ENCODE measurements at regions not wholly inside any gene's neighbourhood (a gene's known extent, or its start where the extent isn't known, plus 50 kb on each side); places are given as distances from the start of the nearest gene placed in this dataset.
"Not testable (repeated sequence)": the region's sequence is repeated elsewhere in the genome, so short reads cannot be mapped to it uniquely, and the experiment has no call there.

GRCh38 chr2:111535404-111535803 is 348.6 kb downstream of the ANAPC1 start:
- H3K4me3 ChIP-seq (ENCODE audit: control insufficient read depth, low read depth, low read length) = no peak overlapping the region
- no peak for DNase-seq (ENCODE audit: low read depth)
- TF ChIP-seq CTCF (IDR thresholded peaks at IDR 0.05; ENCODE audit: control insufficient read depth, insufficient read depth, low read depth, low read length, missing control alignments) = no peak

- no peak for TF ChIP-seq CTCF (IDR thresholded peaks at IDR 0.05; ENCODE audit: control insufficient read depth, insufficient read depth, low read depth, low read length, missing control alignments)
- no peak overlapping the region for H3K4me3 ChIP-seq (ENCODE audit: control insufficient read depth, low read depth, low read length)
- DNase-seq (ENCODE audit: low read depth) = no peak
These were observed 346.8 kb downstream of the ANAPC1 start for GRCh38 chr2:111537078-111537655.

- not testable (repeated sequence) for H3K4me3 ChIP-seq (ENCODE audit: control insufficient read depth, low read depth, low read length); DNase-seq (ENCODE audit: low read depth)
These were observed 344.0 kb downstream of the ANAPC1 start for GRCh38 chr2:111539991-111540390.

GRCh38 chr2:111542120-111542774 is 341.7 kb downstream of the ANAPC1 start:
- DNase-seq (ENCODE audit: low read depth) = peak; percentile 25
- not testable (repeated sequence) for H3K4me3 ChIP-seq (ENCODE audit: control insufficient read depth, low read depth, low read length)

- not testable (repeated sequence) for H3K4me3 ChIP-seq (ENCODE audit: control insufficient read depth, low read depth, low read length); DNase-seq (ENCODE audit: low read depth)
These were observed 340.0 kb downstream of the ANAPC1 start for GRCh38 chr2:111544006-111544405.

GRCh38 chr2:111545723-111546431 is 338.1 kb downstream of the ANAPC1 start:
- DNase-seq (ENCODE audit: low read depth); H3K4me3 ChIP-seq (ENCODE audit: control insufficient read depth, low read depth, low read length): not testable (repeated sequence)

- H3K4me3 ChIP-seq (ENCODE audit: control insufficient read depth, low read depth, low read length) = not testable (repeated sequence)
These were observed 337.4 kb downstream of the ANAPC1 start for GRCh38 chr2:111546578-111546977.

GRCh38 chr2:111549174-111549573 is 334.8 kb downstream of the ANAPC1 start:
- not testable (repeated sequence) for H3K4me3 ChIP-seq (ENCODE audit: control insufficient read depth, low read depth, low read length); DNase-seq (ENCODE audit: low read depth)

More at GRCh38 chr2:111546578-111546977, 337.4 kb downstream of the ANAPC1 start:
- not testable (repeated sequence) for DNase-seq (ENCODE audit: low read depth)

GRCh38 chr2:111551428-111551827 is 332.6 kb downstream of the ANAPC1 start:
- H3K4me3 ChIP-seq (ENCODE audit: control insufficient read depth, low read depth, low read length) = not testable (repeated sequence)

GRCh38 chr2:111552625-111553024 is 331.4 kb downstream of the ANAPC1 start:
- not testable (repeated sequence) for DNase-seq (ENCODE audit: low read depth); H3K4me3 ChIP-seq (ENCODE audit: control insufficient read depth, low read depth, low read length)

More at GRCh38 chr2:111551428-111551827, 332.6 kb downstream of the ANAPC1 start:
- DNase-seq (ENCODE audit: low read depth) = not testable (repeated sequence)

- DNase-seq (ENCODE audit: low read depth); H3K4me3 ChIP-seq (ENCODE audit: control insufficient read depth, low read depth, low read length): not testable (repeated sequence)
These were observed 324.7 kb downstream of the ANAPC1 start for GRCh38 chr2:111559301-111559700.

- H3K4me3 ChIP-seq (ENCODE audit: control insufficient read depth, low read depth, low read length); DNase-seq (ENCODE audit: low read depth): not testable (repeated sequence)
These were observed 324.2 kb downstream of the ANAPC1 start for GRCh38 chr2:111559814-111560213.

- not testable (repeated sequence) for DNase-seq (ENCODE audit: low read depth); H3K4me3 ChIP-seq (ENCODE audit: control insufficient read depth, low read depth, low read length)
These were observed 317.9 kb downstream of the ANAPC1 start for GRCh38 chr2:111566068-111566467.

- not testable (repeated sequence) for H3K4me3 ChIP-seq (ENCODE audit: control insufficient read depth, low read depth, low read length); DNase-seq (ENCODE audit: low read depth)
These were observed 316.8 kb downstream of the ANAPC1 start for GRCh38 chr2:111567233-111567632.

GRCh38 chr2:111569356-111570199 is 314.4 kb downstream of the ANAPC1 start:
- H3K4me3 ChIP-seq (ENCODE audit: control insufficient read depth, low read depth, low read length); DNase-seq (ENCODE audit: low read depth): not testable (repeated sequence)

Measured in AG09309 (cell line).